ENCODE measurements at regions not wholly inside any gene's neighbourhood (a gene's known extent, or its start where the extent isn't known, plus 50 kb on each side); places are given as distances from the start of the nearest gene placed in this dataset.

DNA sequence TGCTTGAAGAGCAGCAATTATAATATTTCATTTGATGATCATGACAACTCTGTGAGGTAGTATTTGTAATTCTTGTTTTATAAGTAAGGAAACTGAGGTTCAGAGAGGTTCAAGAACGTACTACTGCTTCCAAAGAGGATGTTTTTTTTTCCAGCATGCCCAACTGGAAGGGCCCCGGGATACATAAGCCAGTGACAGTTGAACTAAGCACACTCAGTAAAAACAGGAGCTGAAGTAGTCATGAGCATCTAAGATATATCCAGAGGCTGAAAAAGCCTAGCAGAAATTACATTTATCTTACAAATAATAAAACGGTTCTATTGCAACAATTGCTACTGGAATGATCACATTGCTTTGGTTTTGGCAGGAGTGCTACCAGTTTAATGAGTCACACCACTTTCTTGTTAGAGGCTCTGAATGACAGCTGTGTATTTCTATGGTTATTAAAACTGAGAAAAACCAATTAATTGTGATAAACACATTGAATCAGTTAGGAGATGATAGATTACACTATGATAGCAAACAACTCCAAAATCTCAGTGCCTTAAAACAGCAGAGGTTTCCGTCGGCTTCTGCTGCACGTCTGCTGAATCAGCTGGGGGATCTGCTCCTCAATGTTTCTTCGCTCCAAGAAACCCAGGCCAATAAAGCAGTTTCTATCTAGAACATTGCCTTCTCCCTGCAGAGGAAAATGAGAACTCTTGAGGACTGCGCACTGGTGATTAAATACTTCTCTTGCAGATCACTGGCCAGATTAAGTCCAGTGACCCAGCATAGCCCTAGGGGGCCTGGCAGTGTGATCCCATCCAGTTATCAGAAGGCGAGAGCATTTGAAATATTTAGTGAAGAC lies 522.7 kb downstream of the PLPP3 start:
- 97% methylated on average over 8 of the region's 9 CpGs for WGBS (ENCODE audit: insufficient coverage)
- Histone ChIP-seq H3K36me3 (ENCODE audit: control insufficient read depth in 4 of 4, insufficient read depth in 4 of 4, low read length in 3 of 4) (no peaks in the 10 kb centered on the region), H3K27ac (ENCODE audit: insufficient read depth in 1 of 2, low read depth in 1 of 2, low read length in 2 of 2, poor library complexity in 1 of 2, severe bottlenecking in 2 of 2) (no peak overlapping the region), H3K4me1 (ENCODE audit: control extremely low read depth in 1 of 4, control insufficient read depth in 4 of 4, insufficient read depth in 4 of 4, low read length in 3 of 4) (no peaks in the 10 kb centered on the region), H3K27me3 (replicated peaks in 2 of 5; ENCODE audit: control insufficient read depth in 4 of 5, insufficient read depth in 5 of 5, low read length in 4 of 5) (peaks cover 0 to 3% (median 0%) of the 10 kb centered on the region in 5 experiments), H3K9me3 (ENCODE audit: control extremely low read depth in 1 of 5, control insufficient read depth in 4 of 5, insufficient read depth in 2 of 5, low read depth in 1 of 5, low read length in 4 of 5) (no peaks in the 10 kb centered on the region), H3K4me3 (ENCODE audit: control insufficient read depth in 1 of 7, extremely low read depth in 1 of 7, insufficient read depth in 4 of 7, low read depth in 2 of 7, low read length in 6 of 7) (no peak overlapping the region)
- ChIA-PET CTCF (interaction anchor here (1.2 kb wide), 1 partner anchor 10 kb away, joined by 3 read pairs; no protein-coding TSS in a partner anchor), POLR2A (no interaction called here)
- no peak for DNase-seq

DNA sequence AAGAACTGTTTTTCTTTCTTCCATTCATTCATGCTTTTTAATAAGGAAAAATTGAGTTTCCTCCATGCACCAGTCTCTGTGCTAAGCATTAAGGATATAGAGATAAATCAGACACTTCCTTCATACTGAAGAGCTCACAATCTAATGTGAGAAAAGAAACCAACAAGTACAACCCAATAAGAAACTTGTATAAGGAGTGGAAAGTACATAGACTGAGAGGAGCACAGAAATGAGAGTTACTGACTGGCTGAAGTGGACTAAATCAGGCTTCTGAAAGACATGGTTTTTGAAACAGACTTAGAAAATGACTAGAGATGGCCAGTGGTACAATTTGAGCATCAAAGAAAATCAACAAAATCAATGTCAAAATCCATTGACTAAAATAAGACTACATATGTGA lies 524.4 kb downstream of the PLPP3 start:
- ChIA-PET POLR2A (no interaction called here), CTCF (no interaction called here)
- Histone ChIP-seq H3K27me3 (replicated peaks in 2 of 5; ENCODE audit: control insufficient read depth in 4 of 5, insufficient read depth in 5 of 5, low read length in 4 of 5) (peaks cover 0 to 3% (median 0%) of the 10 kb centered on the region in 5 experiments), H3K4me1 (ENCODE audit: control extremely low read depth in 1 of 4, control insufficient read depth in 4 of 4, insufficient read depth in 4 of 4, low read length in 3 of 4) (no peaks in the 10 kb centered on the region), H3K4me3 (ENCODE audit: control insufficient read depth in 1 of 7, extremely low read depth in 1 of 7, insufficient read depth in 4 of 7, low read depth in 2 of 7, low read length in 6 of 7) (no peak overlapping the region), H3K27ac (ENCODE audit: insufficient read depth in 1 of 2, low read depth in 1 of 2, low read length in 2 of 2, poor library complexity in 1 of 2, severe bottlenecking in 2 of 2) (no peak overlapping the region), H3K36me3 (ENCODE audit: control insufficient read depth in 4 of 4, insufficient read depth in 4 of 4, low read length in 3 of 4) (no peaks in the 10 kb centered on the region), H3K9me3 (ENCODE audit: control extremely low read depth in 1 of 5, control insufficient read depth in 4 of 5, insufficient read depth in 2 of 5, low read depth in 1 of 5, low read length in 4 of 5) (peaks cover 0 to 5% (median 0%) of the 10 kb centered on the region in 5 experiments)
- DNase-seq = no peak

DNA sequence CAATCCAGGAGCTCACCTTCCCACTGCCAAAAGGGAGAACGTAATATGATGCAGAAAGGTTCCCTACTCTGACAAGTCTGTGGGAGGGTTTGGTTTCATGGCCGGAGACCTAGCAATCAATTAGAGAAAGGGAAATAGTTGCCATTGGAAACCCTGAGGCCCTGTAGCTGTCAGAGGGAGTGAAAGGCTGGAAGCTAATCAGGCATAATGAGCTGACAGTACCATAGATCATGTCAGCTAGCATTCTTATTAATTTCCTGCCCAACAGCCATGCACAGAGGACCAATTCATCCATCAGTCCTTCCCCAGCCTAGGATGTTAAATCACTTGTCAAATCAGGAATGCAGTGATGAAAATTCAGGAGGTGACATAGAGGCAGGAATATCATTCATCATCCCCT lies 527.3 kb downstream of the PLPP3 start:
- Histone ChIP-seq H3K4me3 (ENCODE audit: control insufficient read depth in 1 of 7, extremely low read depth in 1 of 7, insufficient read depth in 4 of 7, low read depth in 2 of 7, low read length in 6 of 7) (no peak overlapping the region), H3K4me1 (ENCODE audit: control extremely low read depth in 1 of 4, control insufficient read depth in 4 of 4, insufficient read depth in 4 of 4, low read length in 3 of 4) (no peaks in the 10 kb centered on the region), H3K36me3 (ENCODE audit: control insufficient read depth in 4 of 4, insufficient read depth in 4 of 4, low read length in 3 of 4) (no peaks in the 10 kb centered on the region), H3K27me3 (replicated peaks in 2 of 5; ENCODE audit: control insufficient read depth in 4 of 5, insufficient read depth in 5 of 5, low read length in 4 of 5) (peaks cover 0 to 3% (median 0%) of the 10 kb centered on the region in 5 experiments), H3K9me3 (ENCODE audit: control extremely low read depth in 1 of 5, control insufficient read depth in 4 of 5, insufficient read depth in 2 of 5, low read depth in 1 of 5, low read length in 4 of 5) (peaks cover 0 to 5% (median 0%) of the 10 kb centered on the region in 5 experiments), H3K27ac (ENCODE audit: insufficient read depth in 1 of 2, low read depth in 1 of 2, low read length in 2 of 2, poor library complexity in 1 of 2, severe bottlenecking in 2 of 2) (no peak overlapping the region)
- ChIA-PET CTCF (interaction anchor here (0.6 kb wide), 1 partner anchor 532 kb away, joined by 3 read pairs; no protein-coding TSS in a partner anchor), POLR2A (no interaction called here)
- DNase-seq = no peak
- no CpG with 5 or more reads among the region's 2 CpGs for WGBS (ENCODE audit: insufficient coverage)

DNA sequence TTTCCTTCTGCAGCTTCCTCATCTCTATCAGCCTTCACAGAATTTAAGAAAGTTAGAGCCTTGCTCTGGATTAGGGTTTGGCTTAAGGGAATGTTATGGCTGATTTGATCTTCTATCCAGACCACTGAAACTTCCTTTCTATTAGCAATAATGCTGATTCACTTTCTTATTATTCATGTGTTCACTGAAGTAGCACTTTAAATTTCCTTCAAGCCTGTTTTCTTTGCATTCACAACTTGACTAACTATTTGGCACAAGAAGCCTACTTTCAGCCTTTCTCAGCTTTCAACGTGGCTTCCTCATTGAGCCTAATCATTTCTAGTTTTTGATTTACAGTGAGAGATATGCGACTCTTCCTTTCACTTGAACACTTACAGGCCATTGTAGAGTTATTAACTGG lies 528.5 kb downstream of the PLPP3 start:
- no CpG with 5 or more reads among the region's 2 CpGs for WGBS (ENCODE audit: insufficient coverage)
- H3K4me3 ChIP-seq (ENCODE audit: control insufficient read depth in 1 of 7, extremely low read depth in 1 of 7, insufficient read depth in 4 of 7, low read depth in 2 of 7, low read length in 6 of 7) = no peak overlapping the region
- peaks cover 0 to 5% (median 0%) of the 10 kb centered on the region in 5 experiments for H3K9me3 ChIP-seq (ENCODE audit: control extremely low read depth in 1 of 5, control insufficient read depth in 4 of 5, insufficient read depth in 2 of 5, low read depth in 1 of 5, low read length in 4 of 5)
- ChIA-PET CTCF (no interaction called here), POLR2A (no interaction called here)
- H3K36me3 ChIP-seq (ENCODE audit: control insufficient read depth in 4 of 4, insufficient read depth in 4 of 4, low read length in 3 of 4) = no peaks in the 10 kb centered on the region
- no peak overlapping the region for H3K27ac ChIP-seq (ENCODE audit: insufficient read depth in 1 of 2, low read depth in 1 of 2, low read length in 2 of 2, poor library complexity in 1 of 2, severe bottlenecking in 2 of 2)
- no peak for DNase-seq
- H3K4me1 ChIP-seq (ENCODE audit: control extremely low read depth in 1 of 4, control insufficient read depth in 4 of 4, insufficient read depth in 4 of 4, low read length in 3 of 4) = no peaks in the 10 kb centered on the region
- H3K27me3 ChIP-seq (replicated peaks in 2 of 5; ENCODE audit: control insufficient read depth in 4 of 5, insufficient read depth in 5 of 5, low read length in 4 of 5) = no peaks in the 10 kb centered on the region

DNA sequence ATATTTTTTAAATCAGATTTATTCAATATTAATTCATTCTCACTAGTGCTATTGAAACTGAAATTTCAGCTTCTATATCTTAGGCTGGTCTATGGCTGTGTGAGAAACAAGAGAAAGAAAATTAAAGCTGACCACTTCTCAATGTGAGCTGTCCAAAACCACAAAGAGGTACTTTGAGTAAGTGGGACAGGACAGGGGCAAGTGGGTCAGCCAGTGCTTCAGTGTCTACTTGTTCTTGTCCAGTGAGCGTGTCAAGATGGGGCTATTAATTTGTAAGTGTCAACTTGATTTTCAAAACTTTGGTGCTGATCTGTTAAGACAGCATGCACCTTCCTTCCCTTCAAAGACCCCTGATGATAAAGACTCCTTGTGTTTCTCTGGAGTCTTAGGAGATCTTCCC lies 533.9 kb downstream of the PLPP3 start:
- DNase-seq = no peak
- H3K36me3 ChIP-seq (ENCODE audit: control insufficient read depth in 4 of 4, insufficient read depth in 4 of 4, low read length in 3 of 4) = no peaks in the 10 kb centered on the region
- H3K9me3 ChIP-seq (ENCODE audit: control extremely low read depth in 1 of 5, control insufficient read depth in 4 of 5, insufficient read depth in 2 of 5, low read depth in 1 of 5, low read length in 4 of 5) = peaks cover 0 to 2% (median 0%) of the 10 kb centered on the region in 5 experiments
- no peak overlapping the region for H3K27ac ChIP-seq (ENCODE audit: insufficient read depth in 1 of 2, low read depth in 1 of 2, low read length in 2 of 2, poor library complexity in 1 of 2, severe bottlenecking in 2 of 2)
- H3K4me3 ChIP-seq (ENCODE audit: control insufficient read depth in 1 of 7, extremely low read depth in 1 of 7, insufficient read depth in 4 of 7, low read depth in 2 of 7, low read length in 6 of 7) = no peak overlapping the region
- no CpG with 5 or more reads among the region's 1 CpG for WGBS (ENCODE audit: insufficient coverage)
- H3K4me1 ChIP-seq (ENCODE audit: control extremely low read depth in 1 of 4, control insufficient read depth in 4 of 4, insufficient read depth in 4 of 4, low read length in 3 of 4) = no peaks in the 10 kb centered on the region
- ChIA-PET POLR2A (no interaction called here), CTCF (no interaction called here)
- H3K27me3 ChIP-seq (replicated peaks in 2 of 5; ENCODE audit: control insufficient read depth in 4 of 5, insufficient read depth in 5 of 5, low read length in 4 of 5) = no peaks in the 10 kb centered on the region

DNA sequence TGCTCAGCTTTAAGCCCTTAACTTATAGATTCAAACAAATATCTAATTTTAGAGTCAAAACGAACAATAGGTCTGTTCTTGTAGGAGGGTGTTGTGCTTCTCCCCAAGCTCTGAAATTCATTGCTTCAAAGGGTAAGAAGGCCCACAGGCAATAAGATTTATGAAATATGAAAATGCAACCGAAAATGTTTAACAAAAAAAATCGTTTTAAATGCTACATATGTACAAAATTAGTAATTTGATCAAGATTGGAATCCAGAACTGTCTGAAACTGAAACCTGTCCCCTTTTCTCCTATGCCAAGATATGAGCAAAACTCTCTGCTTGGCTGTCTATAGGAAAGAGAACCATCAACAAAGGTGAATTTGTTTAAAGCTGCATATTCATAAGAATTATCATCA lies 534.3 kb downstream of the PLPP3 start:
- no peaks in the 10 kb centered on the region for H3K4me1 ChIP-seq (ENCODE audit: control extremely low read depth in 1 of 4, control insufficient read depth in 4 of 4, insufficient read depth in 4 of 4, low read length in 3 of 4)
- POLR2A ChIA-PET = no interaction called here
- H3K9me3 ChIP-seq (ENCODE audit: control extremely low read depth in 1 of 5, control insufficient read depth in 4 of 5, insufficient read depth in 2 of 5, low read depth in 1 of 5, low read length in 4 of 5) = no peaks in the 10 kb centered on the region
- CTCF ChIA-PET = no interaction called here
- no peaks in the 10 kb centered on the region for H3K27me3 ChIP-seq (replicated peaks in 2 of 5; ENCODE audit: control insufficient read depth in 4 of 5, insufficient read depth in 5 of 5, low read length in 4 of 5)
- no peaks in the 10 kb centered on the region for H3K36me3 ChIP-seq (ENCODE audit: control insufficient read depth in 4 of 4, insufficient read depth in 4 of 4, low read length in 3 of 4)
- no peak overlapping the region for H3K4me3 ChIP-seq (ENCODE audit: control insufficient read depth in 1 of 7, extremely low read depth in 1 of 7, insufficient read depth in 4 of 7, low read depth in 2 of 7, low read length in 6 of 7)
- no CpG with 5 or more reads among the region's 3 CpGs for WGBS (ENCODE audit: insufficient coverage)
- no peak for DNase-seq
- H3K27ac ChIP-seq (ENCODE audit: insufficient read depth in 1 of 2, low read depth in 1 of 2, low read length in 2 of 2, poor library complexity in 1 of 2, severe bottlenecking in 2 of 2) = no peak overlapping the region

DNA sequence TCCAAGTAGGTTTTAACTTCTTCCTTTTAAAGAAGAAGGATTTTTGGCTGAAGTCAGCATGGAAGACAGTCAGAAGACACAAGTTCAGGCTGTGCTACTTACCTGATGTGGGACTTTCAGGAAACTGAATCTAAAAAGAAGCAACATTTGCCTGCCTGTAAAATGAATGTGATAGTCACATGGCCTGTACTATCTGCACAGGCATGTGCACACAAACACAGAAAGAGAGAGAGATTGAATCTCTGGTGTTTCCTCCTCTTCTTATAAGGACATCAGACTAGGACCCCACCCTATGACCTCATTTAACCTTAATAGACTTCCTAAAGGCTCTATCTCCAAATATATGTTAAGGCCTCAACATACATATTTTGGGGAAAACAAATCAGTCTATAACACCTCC lies 542.9 kb downstream of the PLPP3 start:
- H3K4me3 ChIP-seq (ENCODE audit: control insufficient read depth in 1 of 7, extremely low read depth in 1 of 7, insufficient read depth in 4 of 7, low read depth in 2 of 7, low read length in 6 of 7) = no peak overlapping the region
- ChIA-PET POLR2A (no interaction called here), CTCF (no interaction called here)

More for the DNA sequence above, 542.9 kb downstream of the PLPP3 start:
- Histone ChIP-seq H3K27ac (ENCODE audit: insufficient read depth in 1 of 2, low read depth in 1 of 2, low read length in 2 of 2, poor library complexity in 1 of 2, severe bottlenecking in 2 of 2) (no peak overlapping the region), H3K36me3 (ENCODE audit: control insufficient read depth in 4 of 4, insufficient read depth in 4 of 4, low read length in 3 of 4) (no peaks in the 10 kb centered on the region), H3K9me3 (ENCODE audit: control extremely low read depth in 1 of 5, control insufficient read depth in 4 of 5, insufficient read depth in 2 of 5, low read depth in 1 of 5, low read length in 4 of 5) (no peaks in the 10 kb centered on the region), H3K4me1 (ENCODE audit: control extremely low read depth in 1 of 4, control insufficient read depth in 4 of 4, insufficient read depth in 4 of 4, low read length in 3 of 4) (no peaks in the 10 kb centered on the region), H3K27me3 (replicated peaks in 2 of 5; ENCODE audit: control insufficient read depth in 4 of 5, insufficient read depth in 5 of 5, low read length in 4 of 5) (peaks cover 0 to 4% (median 0%) of the 10 kb centered on the region in 5 experiments)
- no peak for DNase-seq

All from common myeloid progenitor, CD34-positive (primary cell).